HG02885 (cell line): ENCODE measurements at regions not wholly inside any gene's neighbourhood (a gene's known extent, or its start where the extent isn't known, plus 50 kb on each side); places are given as distances from the start of the nearest gene placed in this dataset.
"Not testable (repeated sequence)": the region's sequence is repeated elsewhere in the genome, so short reads cannot be mapped to it uniquely, and the experiment has no call there.

Source experiments
- ATAC-seq: cut with Tn5 transposase; IDR thresholded peaks from one replicate; pipeline ENCODE4 v1.9.1; 2021; ENCODE audit warnings: mild to moderate bottlenecking; ENCODE audit not compliant: unreplicated experiment, poor library complexity

DNA sequence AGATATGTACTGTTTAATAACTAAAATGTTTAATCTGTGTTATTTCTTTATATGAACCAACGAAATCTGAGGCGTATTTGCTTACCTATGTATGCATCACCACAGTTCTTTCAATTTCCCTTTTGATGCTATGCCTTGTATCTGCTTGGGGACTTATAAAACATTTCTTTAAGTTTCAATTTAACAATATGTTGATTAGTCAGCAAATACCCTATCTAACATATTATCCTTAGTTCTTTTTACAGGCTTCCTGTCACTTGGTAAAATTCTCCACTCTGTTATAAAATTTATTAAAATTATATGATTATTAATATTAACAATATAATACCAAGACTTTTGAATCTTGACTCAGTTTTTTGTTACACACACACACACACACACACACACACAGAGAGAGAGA lies 174.3 kb downstream of the CPS1 start:
- no peak for ATAC-seq

DNA sequence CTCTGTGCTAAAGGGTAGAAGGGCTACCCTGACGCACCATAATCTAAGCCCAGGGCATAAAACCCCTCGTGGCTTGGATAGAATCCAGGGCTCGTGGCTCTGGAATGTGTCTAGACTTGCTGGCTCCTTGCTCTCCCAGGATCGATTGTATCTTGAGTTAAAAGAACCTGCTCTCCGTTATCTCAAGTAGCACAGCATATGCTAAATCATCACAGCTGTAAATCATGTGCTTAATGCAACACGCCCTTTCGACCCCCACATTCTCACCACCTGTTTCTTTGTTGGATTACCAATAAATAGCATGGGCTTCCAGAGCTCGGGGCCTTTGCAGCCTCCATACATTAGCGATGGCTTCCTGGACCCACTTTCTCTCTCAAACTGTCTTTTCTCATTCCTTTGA lies 190.4 kb downstream of the CPS1 start:
- not testable (repeated sequence) for ATAC-seq

DNA sequence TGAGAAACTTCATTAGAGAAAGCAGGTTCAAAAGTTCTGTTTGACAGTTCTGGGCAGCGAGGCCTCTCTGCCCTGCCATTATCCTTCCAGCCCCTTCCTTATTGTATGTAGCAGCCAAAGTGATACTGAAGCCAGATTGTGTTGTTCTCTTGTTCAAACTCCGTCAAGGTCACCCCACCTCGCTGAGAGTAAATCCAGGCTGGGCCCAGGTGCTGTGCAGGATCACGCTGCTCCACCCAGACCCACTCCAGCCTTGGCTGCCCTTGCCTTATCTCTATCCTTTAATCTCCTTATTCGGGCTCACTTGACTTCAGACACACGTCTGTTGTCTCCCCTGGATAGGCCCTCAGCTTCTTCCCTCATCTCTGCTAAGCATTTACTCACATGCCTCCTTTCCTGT lies 196.1 kb downstream of the CPS1 start:
- ATAC-seq = no peak

DNA sequence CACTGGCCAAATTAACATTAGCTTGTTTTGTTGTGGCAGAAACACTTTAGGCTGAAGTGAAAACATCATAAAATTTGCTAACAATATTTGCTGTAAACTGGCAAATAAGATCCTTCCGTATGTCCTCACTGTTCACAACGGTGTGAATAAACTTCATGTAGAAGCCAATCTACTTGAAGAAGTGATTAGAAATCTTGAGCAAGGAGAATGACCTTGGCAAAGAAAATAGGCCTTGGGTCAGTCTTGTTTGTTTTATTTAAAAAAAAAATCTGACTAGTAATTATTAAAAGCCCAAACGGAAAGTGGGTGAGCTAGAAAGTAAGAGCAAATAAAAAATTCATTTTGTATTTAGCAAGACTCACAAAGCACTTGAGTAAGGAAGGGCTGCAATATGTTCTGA lies 197.0 kb downstream of the CPS1 start:
- ATAC-seq = no peak

DNA sequence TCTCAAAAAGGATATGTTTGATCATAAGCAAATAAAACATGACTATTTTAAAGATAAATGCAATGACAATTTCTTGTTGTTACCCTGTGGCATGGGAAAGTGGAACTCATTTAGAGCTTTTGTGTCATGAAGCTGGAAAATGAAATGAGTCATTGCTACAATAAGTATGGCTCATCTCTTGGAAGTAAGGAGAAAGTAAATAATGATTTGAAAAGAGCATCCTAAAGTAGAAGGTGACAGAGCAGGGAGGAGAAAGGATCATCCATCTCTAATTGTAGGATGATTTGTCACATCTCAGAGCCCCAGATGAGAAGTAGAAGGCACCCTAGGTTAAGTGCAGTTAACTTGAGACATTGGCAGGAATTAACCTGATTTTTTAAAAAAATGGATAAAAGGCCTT lies 200.5 kb downstream of the CPS1 start:
- no peak for ATAC-seq

DNA sequence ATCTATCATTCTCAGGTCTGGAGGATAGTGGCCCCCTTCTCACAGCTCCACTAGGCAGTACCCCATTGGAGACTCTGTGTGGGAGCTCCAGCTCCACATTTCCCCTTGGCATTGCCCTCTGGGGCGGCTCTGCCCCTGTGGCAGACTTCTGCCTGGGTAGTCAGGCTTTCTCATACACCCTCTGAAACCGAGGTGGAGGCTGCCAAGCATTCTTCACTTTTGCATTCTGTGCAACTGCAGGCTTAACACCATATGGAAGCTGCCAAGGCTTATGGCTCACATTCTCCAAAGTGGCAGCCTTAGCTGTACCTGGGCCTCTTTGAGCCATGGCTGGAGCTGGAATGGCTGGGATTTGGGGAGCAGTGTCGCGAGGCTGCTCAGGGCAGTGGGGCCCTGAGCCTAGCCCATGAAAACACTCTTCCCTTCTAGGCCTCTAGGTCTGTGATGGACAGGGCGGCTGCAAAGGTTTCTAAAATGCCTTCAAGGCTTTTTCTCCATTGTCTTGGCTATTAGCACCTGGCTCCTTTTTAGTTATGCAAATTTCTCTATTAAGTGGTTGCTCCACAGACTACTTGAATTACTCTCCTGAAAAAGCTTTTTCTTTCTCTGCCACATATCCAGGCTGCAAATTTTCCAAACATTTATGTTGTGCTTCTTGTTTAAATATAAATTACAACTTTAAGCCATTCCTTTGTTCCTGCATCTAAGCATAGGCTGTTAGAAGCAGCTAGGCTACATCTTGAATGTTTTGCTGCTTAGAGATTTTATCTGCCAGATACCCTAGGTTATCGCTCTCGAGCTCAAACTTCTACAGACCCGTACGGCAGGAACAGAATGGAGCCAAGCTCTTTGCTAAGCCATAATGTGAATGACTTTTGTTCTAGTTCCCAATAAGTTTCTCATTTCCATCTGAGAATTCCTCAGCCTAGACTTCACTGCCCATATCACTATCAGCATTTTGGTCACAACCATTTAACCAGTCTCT lies 206.5 kb downstream of the CPS1 start:
- ATAC-seq = no peak

DNA sequence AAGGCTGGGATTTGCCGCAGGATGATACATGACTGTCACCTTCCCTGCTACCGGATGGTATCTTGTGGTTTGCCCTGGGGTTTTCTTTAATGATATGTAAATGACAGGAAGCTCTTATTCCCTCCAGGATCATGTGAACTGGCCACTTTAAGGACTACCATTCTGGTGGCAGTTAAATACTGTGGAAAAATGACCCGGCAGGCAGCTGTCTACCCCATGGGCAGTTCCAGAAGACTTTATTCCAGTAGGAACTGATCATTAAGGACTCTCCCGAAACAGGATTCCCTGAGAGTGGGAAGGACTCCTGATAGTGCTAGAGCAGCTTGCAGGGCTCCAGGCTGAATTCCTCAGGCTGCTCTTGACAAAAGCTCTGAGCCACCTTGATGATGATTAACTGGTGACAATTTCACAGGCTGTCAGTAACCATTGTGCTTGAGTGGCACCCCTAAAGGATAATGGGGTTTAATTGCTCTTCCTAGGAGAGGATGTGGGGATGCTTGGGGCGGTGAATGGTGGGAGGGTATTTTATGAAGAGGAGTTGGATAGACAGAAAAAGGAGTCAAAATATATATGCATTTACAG lies 212.0 kb downstream of the CPS1 start:
- no peak for ATAC-seq

DNA sequence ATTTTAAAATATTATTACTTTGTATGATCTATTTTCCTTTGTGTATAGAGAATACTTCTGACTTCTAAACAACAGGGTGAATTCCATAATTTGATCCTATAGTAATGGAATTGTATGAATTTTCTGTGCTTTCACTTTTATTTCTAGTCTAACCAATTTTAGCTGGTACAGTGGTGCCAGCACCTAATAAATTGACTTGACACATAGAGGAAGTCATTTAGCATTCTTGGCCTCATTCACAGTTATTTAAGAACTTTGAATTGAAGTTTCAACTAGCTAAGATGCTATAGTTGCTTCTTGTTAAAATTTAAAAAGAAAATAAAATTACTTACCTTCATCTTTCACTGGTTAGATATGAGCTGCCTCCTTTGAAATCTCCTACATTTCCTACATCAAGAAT lies 220.4 kb downstream of the CPS1 start:
- ATAC-seq = no peak

DNA sequence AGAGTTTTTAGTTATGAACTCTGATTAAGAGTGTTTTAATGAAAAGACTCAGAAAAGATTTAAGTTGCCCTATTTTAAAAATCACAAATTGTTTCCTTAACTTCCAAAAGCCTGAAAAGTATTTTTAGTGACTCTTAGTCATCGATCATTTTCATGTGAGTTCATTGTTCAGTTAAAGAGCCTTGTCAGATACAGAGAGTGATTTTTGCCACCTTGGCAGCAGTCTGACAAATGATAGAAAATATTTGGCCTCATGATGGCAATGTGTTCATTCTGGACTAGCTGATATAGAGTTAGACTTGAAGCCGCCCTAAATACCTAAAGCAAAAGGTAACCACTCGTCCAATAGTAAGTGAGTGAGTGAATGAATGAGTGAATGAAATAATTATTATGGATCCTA lies 225.8 kb downstream of the CPS1 start:
- ATAC-seq = no peak

DNA sequence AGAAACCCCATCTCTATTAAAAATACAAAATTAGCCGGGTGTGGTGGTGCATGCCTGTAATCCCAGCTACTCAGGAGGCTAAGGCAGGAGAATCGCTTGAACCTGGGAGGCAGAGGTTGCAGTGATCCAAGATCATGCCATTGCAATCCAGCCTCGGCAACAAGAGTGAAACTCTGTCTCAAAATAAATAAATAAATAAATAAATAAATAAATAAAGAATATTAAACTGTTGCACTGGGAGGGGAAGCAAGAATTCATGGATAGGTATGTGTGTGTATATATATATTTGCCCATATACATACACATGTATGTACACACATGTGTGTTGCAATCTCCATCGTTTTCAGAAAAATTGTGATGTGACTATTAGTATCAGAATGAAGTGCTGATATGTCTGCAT lies 231.4 kb downstream of the CPS1 start:
- ATAC-seq = not testable (repeated sequence)

DNA sequence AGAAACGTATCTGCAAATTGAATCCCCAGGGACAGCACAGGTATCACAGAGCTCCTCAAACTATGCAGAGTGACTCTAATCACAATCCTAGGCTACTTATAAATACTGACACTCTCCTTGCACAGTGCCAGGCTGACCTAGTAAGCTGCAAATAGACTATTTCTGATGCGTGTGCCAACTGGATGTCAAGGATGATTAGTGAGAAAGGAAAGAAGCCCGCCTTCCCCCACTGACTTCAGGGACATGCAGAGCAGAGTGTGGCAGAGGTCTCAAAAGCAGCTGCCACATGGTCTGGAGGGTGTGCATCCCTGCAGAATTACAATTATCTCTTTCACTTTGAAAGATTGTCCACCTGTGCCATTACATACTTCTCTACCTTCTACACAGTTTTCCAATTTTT lies 235.6 kb downstream of the CPS1 start:
- ATAC-seq = no peak

DNA sequence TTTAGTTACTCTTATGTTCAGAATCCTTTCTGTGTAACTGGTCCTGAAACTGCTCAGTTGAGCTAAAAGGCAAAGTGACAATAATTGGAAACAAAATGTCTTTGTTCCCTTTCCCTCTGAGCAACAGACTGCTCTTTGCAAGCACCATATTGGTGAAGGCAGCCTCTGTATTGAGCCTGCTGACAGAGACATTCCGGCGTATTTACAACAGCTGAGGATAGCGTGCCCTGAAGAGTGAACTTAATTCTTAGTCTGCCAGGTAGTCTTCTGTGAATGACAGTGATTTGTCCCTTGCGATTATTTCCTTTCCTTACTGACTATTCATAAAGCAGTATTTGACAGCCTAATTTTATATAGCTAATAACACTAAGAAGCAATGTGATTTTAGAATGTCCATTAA lies 239.1 kb downstream of the CPS1 start:
- no peak for ATAC-seq

DNA sequence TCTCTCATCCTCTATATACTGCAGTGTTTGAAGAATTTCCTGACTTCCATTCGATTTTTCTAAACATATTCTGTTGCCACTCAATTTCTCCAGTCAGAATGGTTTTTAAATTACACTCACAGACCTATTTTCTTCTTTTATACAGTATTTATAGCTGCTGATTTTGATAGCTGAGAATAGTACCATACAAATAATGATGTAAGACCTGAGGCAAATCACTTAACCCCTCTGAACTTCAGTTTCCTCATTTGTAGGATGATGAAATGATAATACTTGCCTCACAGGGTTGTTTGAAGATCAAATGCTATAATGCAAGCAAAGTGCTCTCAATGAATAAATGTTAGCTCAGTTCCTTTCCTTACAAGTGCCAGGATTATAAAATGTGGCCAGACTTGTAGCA lies 241.8 kb downstream of the CPS1 start:
- ATAC-seq = no peak

DNA sequence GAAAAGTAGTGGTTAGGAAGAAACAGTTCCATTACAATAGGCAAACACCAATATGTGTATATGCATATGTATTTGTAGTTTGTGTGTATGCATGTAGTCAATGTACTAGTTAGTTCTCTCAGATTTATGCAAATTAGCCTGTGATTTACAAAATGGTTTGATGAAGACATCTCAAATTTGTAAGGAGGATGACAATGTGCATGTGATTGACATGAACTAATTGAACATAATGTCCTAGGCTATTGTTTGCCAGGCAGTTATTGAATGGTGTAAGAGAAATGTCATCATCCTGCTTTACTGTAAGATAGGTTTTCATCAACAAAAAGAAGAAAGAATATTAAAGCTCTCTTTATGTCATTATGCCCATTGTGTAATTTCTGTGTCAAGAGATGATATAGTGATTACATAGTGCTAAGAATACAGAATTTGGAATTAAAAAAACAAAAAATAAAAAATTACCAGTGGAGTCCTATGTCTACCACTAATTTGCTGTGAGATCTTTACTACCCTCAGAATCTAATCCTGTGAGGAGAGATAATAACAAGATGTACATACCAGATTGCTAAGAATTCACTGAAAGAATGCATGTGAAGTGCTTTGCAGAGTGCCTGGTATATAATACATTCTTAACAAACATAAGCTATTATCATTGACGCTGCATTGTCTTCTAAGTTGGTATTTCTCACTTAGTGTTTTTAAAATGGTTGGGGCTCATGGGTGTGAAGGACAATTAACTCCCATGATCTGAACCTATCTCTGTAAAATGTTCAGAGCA lies 258.0 kb downstream of the CPS1 start:
- ATAC-seq = no peak

DNA sequence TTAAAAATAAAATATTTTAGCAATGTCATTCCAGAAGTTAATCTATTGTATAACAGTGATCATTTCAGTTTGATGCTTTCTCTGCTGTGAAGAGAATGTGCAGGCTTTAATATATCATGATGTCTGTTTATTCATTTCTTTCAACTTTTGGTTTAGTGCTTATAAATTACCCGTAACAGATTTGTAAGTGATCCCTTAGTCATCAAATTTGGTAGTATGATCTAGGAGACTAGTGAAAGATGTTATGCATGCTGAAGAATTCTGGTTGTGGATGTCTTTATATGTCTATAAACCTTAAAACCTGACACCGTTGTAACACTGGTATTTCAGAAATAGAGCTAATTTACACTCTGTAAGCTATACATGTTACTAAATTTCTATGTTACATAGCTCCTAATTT lies 260.4 kb downstream of the CPS1 start:
- ATAC-seq = no peak

DNA sequence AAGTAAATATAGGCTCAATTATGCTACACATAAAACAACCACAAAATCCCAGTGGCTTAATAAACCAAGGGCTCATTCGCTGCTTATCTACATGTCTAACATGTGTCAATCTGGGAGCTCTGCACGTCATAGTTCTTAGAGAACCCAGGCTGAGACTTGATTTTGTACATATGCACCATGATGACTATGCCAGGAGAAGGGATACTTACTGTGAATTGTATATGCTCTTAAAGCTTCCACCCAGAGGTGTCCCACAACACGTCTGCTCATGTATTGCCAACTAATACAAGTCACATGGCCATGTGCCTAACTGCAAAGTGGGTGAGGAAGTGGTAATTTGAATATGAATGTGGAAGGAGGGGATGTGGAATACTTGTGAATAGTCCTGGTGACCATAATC lies 262.1 kb downstream of the CPS1 start:
- no peak for ATAC-seq

DNA sequence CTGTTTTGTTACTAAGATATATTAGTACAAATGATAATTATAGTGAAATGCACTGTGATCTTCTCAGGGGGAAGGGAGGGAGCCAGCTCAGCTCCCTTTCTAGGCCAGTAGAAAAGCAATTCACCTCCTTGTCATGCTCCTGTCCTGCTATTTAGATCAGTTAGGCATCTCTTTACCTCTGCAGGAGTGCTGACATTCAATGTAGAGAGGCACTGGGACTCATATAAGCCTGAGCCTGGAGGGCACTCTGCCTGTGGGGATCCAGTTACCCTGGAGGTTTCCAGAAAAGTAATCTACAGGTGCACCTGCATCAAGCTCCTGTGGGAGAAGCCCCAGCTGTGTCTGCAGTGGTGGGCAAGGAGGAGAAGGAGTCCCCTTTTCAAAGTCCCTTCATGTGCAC lies 277.0 kb downstream of the CPS1 start:
- ATAC-seq = no peak

DNA sequence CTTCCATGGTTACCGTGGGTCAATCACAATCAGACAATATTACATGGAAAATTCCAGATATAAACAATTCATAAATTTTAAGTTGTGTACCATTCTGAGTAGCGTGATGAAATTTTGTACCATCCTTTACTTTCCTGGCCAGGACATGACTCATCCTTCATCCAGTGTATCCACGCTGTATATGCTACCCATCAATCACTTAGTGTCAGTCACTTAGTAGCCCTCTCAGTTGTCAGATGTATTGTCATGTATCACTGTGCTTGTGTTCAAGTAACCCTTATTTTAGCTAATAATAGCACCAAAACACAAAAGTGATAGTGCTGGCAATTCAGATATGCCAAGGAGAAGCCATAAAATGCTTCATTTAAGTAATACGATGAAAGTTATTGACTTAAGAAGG lies 282.6 kb downstream of the CPS1 start:
- no peak for ATAC-seq

DNA sequence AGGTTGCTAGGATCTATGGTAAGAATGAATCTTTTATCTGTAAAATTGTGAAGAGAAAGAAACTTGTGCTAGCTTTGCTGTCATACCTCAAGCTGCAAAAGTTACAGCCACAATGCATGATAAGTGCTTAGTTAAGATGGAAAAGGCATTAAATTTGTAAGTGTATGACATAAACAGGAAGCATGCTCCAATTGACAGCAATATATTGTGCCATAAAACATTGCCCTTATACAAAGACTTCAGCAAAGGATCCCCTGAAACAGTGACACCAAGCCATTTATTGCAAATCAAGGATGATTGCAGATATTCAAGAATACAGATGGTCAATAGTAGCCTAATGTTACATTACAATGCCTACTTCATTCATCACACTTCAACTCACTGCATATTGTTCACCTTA lies 283.1 kb downstream of the CPS1 start:
- ATAC-seq = no peak

DNA sequence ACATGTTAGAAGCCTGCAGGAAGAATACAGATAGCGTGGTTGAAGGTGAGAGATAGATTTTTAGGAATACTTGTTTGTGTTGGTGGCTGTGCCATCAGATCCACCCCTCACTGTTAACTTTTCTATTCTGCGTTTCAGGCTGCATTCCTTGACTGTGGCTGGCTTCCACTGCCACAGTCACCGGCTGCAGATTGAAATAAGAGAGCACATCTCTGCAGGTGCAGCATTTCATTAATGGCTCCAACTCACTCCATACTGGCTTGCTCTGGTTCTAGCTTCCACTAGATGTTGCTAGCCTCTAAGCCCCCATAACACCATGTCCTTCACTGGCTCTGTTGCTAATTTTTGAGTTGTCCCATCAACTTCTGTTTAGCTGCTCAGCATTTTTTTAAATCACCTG lies 286.5 kb downstream of the CPS1 start:
- ATAC-seq = no peak

DNA sequence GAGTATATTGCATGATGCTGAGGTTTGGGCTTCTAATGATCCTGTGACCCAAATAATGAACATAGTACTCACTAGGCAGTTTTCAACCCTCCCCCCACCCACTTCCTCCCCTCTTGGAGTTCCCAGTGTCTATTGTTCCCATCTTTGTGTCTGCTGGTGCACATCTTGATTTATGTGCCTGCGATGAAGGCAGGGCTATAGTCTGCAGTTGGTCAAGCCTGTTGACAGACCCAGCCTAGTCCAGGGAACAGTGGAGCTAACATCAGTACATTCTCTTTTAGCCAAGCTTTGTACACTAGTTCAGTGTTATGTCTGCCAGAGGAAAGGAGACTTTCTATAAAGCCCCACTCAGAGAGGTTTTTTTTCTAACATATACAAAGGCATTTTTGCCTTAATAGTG lies 287.6 kb downstream of the CPS1 start:
- no peak for ATAC-seq
